Naive thymus-derived CD4-positive, alpha-beta T cell (primary cell): ENCODE measurements at regions not wholly inside any gene's neighbourhood (a gene's known extent, or its start where the extent isn't known, plus 50 kb on each side); places are given as distances from the start of the nearest gene placed in this dataset.
"Not testable (repeated sequence)": the region's sequence is repeated elsewhere in the genome, so short reads cannot be mapped to it uniquely, and the experiment has no call there.

Source experiments
- ATAC-seq: fragments of 150-1000 bp; cut with Tn5 transposase; 2 replicates; pipeline ENCODE4 v1.10.0; 2021; ENCODE audit warnings: mild to moderate bottlenecking, moderate library complexity
- CTCF ChIA-PET: fragments of 350-600 bp; sonication (Branson Sonifier 250); formaldehyde crosslinking; loops from one replicate; lab custom pipeline; 2021; ENCODE audit warnings: antibody characterized with exemption; lab: Charles Lee
- POLR2A ChIA-PET: fragments of 350-600 bp; sonication (Branson Sonifier 250); formaldehyde crosslinking; loops from one replicate; lab custom pipeline; 2021; ENCODE audit warnings: antibody characterized with exemption, inconsistent platforms; lab: Charles Lee
- DNase-seq, 9 donors: peaks; one replicate each; pipeline versions ENCODE4 v3.0.0 to v3.0.0-alpha.2; 2020 to 2022; ENCODE audit warnings: mixed read lengths in 1 of 9
- H3K27ac ChIP-seq: one replicate; pipeline ENCODE4 v1.7.0; 2013; ENCODE audit warnings: mild to moderate bottlenecking, low read depth, low read length, moderate library complexity
- H3K27me3 ChIP-seq, 2 donors: one replicate each; pipeline ENCODE4 v1.7.0; 2013; ENCODE audit warnings: low read length in 2 of 2, mild to moderate bottlenecking in 2 of 2, moderate library complexity in 2 of 2; ENCODE audit not compliant: control insufficient read depth in 2 of 2, insufficient read depth in 2 of 2
- H3K36me3 ChIP-seq, 3 experiments: 1 replicate in 2 of 3; 2 replicates in 1 of 3; pipeline ENCODE4 v1.7.0; 2013; ENCODE audit warnings: low read length in 3 of 3, mild to moderate bottlenecking in 3 of 3, moderate library complexity in 1 of 3; ENCODE audit not compliant: insufficient read depth in 3 of 3, control insufficient read depth in 2 of 3
- H3K4me1 ChIP-seq, 2 donors: one replicate each; pipeline ENCODE4 v1.7.0; 2013; ENCODE audit warnings: low read length in 2 of 2, mild to moderate bottlenecking in 2 of 2, moderate library complexity in 1 of 2; ENCODE audit not compliant: control insufficient read depth in 2 of 2, insufficient read depth in 2 of 2
- H3K4me3 ChIP-seq: 2 replicates; pipeline ENCODE4 v1.7.0; 2013; ENCODE audit warnings: mild to moderate bottlenecking, low read length
- H3K9me3 ChIP-seq, 3 experiments: 1 replicate in 2 of 3; 2 replicates in 1 of 3; pipeline ENCODE4 v1.7.0; 2013; ENCODE audit warnings: low read length in 3 of 3; ENCODE audit not compliant: control insufficient read depth in 2 of 3
- H3K27ac Mint-ChIP-seq, 9 donors: one replicate each; pipeline ENCODE4 v1.8.0; 2020 to 2022; ENCODE audit warnings: mixed read lengths in 9 of 9, mild to moderate bottlenecking in 8 of 9, moderate library complexity in 5 of 9, inconsistent platforms in 2 of 9
- H3K27me3 Mint-ChIP-seq, 5 donors: one replicate each; pipeline ENCODE4 v1.8.0; 2021 to 2022; ENCODE audit warnings: mixed read lengths in 5 of 5, mild to moderate bottlenecking in 1 of 5
- H3K36me3 Mint-ChIP-seq, 5 donors: one replicate each; pipeline ENCODE4 v1.8.0; 2020 to 2022; ENCODE audit warnings: mixed read lengths in 5 of 5, mild to moderate bottlenecking in 3 of 5, inconsistent platforms in 1 of 5
- H3K4me1 Mint-ChIP-seq, 7 donors: one replicate each; pipeline ENCODE4 v1.8.0; 2020 to 2022; ENCODE audit warnings: mixed read lengths in 7 of 7, mild to moderate bottlenecking in 3 of 7, inconsistent platforms in 1 of 7
- H3K4me3 Mint-ChIP-seq, 10 donors: one replicate each; pipeline ENCODE4 v1.8.0; 2020 to 2022; ENCODE audit warnings: mild to moderate bottlenecking in 10 of 10, mixed read lengths in 10 of 10, moderate library complexity in 6 of 10, inconsistent platforms in 2 of 10
- H3K9me3 Mint-ChIP-seq, 11 donors: one replicate each; pipeline ENCODE4 v1.8.0; 2020 to 2022; ENCODE audit warnings: mixed read lengths in 11 of 11, mild to moderate bottlenecking in 4 of 11, inconsistent platforms in 1 of 11, moderate library complexity in 1 of 11
- intact Hi-C, 2 donors: fragments of 100-400 bp; cut with micrococcal nuclease; formaldehyde crosslinking; loops; one replicate each; pipeline ENCODE4 v1.15.1; 2023

- H3K36me3 ChIP-seq, result no peaks in the 10 kb centered on the region
- ChIA-PET CTCF (no interaction called here), POLR2A (no interaction called here)
- no peak overlapping the region for H3K4me3 ChIP-seq
- H3K4me1 ChIP-seq, result no peaks in the 10 kb centered on the region
- no peaks in the 10 kb centered on the region for H3K27me3 ChIP-seq
- Mint-ChIP-seq H3K27ac (no peak overlapping the region), H3K4me3 (no peak overlapping the region), H3K36me3 (no peaks in the 10 kb centered on the region), H3K4me1 (no peaks in the 10 kb centered on the region), H3K27me3 (peaks cover 0 to 19% (median 2%) of the 10 kb centered on the region in 5 donors), H3K9me3 (peaks cover 0 to 2% (median 0%) of the 10 kb centered on the region in 11 donors)
- no peak for DNase-seq
- intact Hi-C loops, result no loop called here
- H3K9me3 ChIP-seq, result no peaks in the 10 kb centered on the region
- no peak overlapping the region for H3K27ac ChIP-seq
- no peak for ATAC-seq
Measured at GRCh38 chr5:78718824-78719223, 70.3 kb upstream of the LHFPL2 start.

DNA sequence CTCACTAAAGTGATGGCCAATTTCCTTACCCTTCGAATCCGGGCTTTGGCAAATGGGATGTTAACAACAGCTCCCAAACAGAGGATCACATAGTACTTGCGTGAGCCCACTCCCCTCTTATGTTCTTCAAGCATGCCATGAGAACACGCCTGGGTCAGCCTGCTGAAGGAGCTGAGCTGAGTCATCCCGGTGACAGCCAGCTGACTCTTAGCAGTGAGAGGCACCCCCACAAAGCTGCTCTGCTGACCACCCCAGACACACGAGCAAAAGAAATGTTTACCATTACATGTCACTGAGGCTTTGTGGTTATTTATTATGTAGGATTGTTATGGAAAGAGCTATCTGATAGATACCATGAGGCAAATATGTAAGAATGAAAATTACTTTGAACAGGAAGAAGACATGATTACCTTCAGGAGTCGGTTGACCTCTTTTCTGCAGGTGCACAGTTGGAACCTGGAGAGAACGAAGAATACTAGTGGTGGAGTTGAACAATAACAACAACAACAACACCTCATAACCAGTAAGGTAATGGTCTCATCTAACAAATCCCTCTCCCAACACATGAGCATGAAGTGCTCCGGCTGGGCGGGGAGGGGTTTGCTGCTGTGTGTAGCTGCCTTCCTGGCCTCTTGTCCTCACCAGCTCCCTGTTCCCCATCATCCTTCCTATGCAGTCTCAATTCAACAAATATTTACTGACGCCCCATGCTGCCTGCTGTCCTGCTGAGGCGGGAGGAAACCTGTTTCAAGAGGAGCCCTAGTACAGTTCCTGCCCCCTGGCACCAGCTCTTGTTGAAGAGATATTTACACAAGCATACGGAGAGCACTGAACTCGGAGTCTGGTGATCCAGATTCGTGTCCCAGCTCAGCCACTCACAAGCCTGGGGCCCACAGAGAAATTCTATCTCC, 69.4 kb upstream of the LHFPL2 start:
- H3K27me3 ChIP-seq, result no peaks in the 10 kb centered on the region
- intact Hi-C loops, result no loop called here
- no peaks in the 10 kb centered on the region for H3K4me1 ChIP-seq
- ChIA-PET POLR2A (no interaction called here), CTCF (no interaction called here)
- no peak overlapping the region for H3K4me3 ChIP-seq
- Mint-ChIP-seq H3K27ac (no peak overlapping the region), H3K4me1 (no peaks in the 10 kb centered on the region), H3K4me3 (no peak overlapping the region), H3K9me3 (peaks cover 0 to 5% (median 0%) of the 10 kb centered on the region in 11 donors), H3K36me3 (no peaks in the 10 kb centered on the region), H3K27me3 (peaks cover 0 to 19% (median 2%) of the 10 kb centered on the region in 5 donors)
- ATAC-seq, result no peak
- no peak overlapping the region for H3K27ac ChIP-seq
- no peaks in the 10 kb centered on the region for H3K36me3 ChIP-seq
- no peaks in the 10 kb centered on the region for H3K9me3 ChIP-seq
- no peak for DNase-seq

GRCh38 chr5:78716206-78716605, 67.6 kb upstream of the LHFPL2 start:
- ChIA-PET POLR2A (no interaction called here), CTCF (no interaction called here)
- Mint-ChIP-seq H3K4me3 (no peak overlapping the region), H3K9me3 (peaks cover 0 to 5% (median 0%) of the 10 kb centered on the region in 11 donors), H3K36me3 (peaks cover 0 to under 1% (median 0%) of the 10 kb centered on the region in 5 donors), H3K27me3 (peaks cover 0 to 19% (median 2%) of the 10 kb centered on the region in 5 donors), H3K4me1 (no peaks in the 10 kb centered on the region), H3K27ac (no peak overlapping the region)
- Histone ChIP-seq H3K27me3 (no peaks in the 10 kb centered on the region), H3K4me1 (no peaks in the 10 kb centered on the region), H3K36me3 (no peaks in the 10 kb centered on the region), H3K4me3 (no peak overlapping the region), H3K27ac (no peak overlapping the region), H3K9me3 (no peaks in the 10 kb centered on the region)
- intact Hi-C loops, result no loop called here
- ATAC-seq, result no peak
- DNase-seq, result no peak

DNA sequence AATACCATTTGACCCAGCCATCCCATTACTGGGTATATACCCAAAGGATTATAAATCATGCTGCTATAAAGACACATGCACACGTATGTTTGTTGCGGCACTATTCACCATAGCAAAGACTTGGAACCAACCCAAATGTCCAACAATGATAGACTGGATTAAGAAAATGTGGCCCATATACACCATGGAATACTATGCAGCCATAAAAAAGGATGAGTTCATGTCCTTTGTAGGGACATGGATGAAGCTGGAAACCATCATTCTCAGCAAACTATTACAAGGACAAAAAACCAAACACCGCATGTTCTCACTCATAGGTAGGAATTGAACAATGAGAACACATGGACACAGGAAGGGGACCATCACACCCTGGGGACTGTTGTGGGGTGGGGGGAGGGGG, 66.8 kb upstream of the LHFPL2 start:
- H3K4me3 Mint-ChIP-seq, H3K9me3 Mint-ChIP-seq, H3K36me3 ChIP-seq, H3K4me1 Mint-ChIP-seq, H3K27me3 ChIP-seq, DNase-seq, ATAC-seq, H3K4me3 ChIP-seq, POLR2A ChIA-PET, H3K27ac ChIP-seq, H3K27ac Mint-ChIP-seq, H3K9me3 ChIP-seq, intact Hi-C loops, CTCF ChIA-PET, H3K4me1 ChIP-seq, H3K36me3 Mint-ChIP-seq: not testable (repeated sequence)
- peaks cover 0 to 19% (median 0%) of the 10 kb centered on the region in 5 donors for H3K27me3 Mint-ChIP-seq

- H3K4me3 Mint-ChIP-seq, DNase-seq, H3K27ac Mint-ChIP-seq, H3K27me3 ChIP-seq, H3K36me3 ChIP-seq, H3K9me3 Mint-ChIP-seq, H3K27ac ChIP-seq, CTCF ChIA-PET, H3K4me1 Mint-ChIP-seq, H3K27me3 Mint-ChIP-seq, ATAC-seq, intact Hi-C loops, H3K4me1 ChIP-seq, H3K4me3 ChIP-seq, H3K36me3 Mint-ChIP-seq, H3K9me3 ChIP-seq, POLR2A ChIA-PET: not testable (repeated sequence)
Measured at GRCh38 chr5:78711670-78712069, 63.1 kb upstream of the LHFPL2 start.

- H3K4me3 Mint-ChIP-seq, POLR2A ChIA-PET, DNase-seq, H3K27ac ChIP-seq, CTCF ChIA-PET, H3K36me3 Mint-ChIP-seq, intact Hi-C loops, H3K27ac Mint-ChIP-seq, H3K27me3 Mint-ChIP-seq, H3K4me3 ChIP-seq, H3K27me3 ChIP-seq, H3K9me3 ChIP-seq, H3K4me1 Mint-ChIP-seq, H3K9me3 Mint-ChIP-seq, ATAC-seq, H3K36me3 ChIP-seq, H3K4me1 ChIP-seq: not testable (repeated sequence)
Measured at GRCh38 chr5:78709729-78710430, 61.3 kb upstream of the LHFPL2 start.
